H9 (cell line): ENCODE measurements at regions not wholly inside any gene's neighbourhood (a gene's known extent, or its start where the extent isn't known, plus 50 kb on each side); places are given as distances from the start of the nearest gene placed in this dataset.

Experiments used
- DNase-seq: peaks from one replicate; pipeline ENCODE4 v3.0.0-alpha.2; 2017
- H2AFZ ChIP-seq: one replicate; pipeline ENCODE4 v1.6.1; 2013; ENCODE audit warnings: mild to moderate bottlenecking, low read length, control low read depth, moderate library complexity
- H2AK5ac ChIP-seq: 2 replicates; pipeline ENCODE4 v1.6.1; 2013; ENCODE audit warnings: low read length, control low read depth, mixed read lengths; ENCODE audit not compliant: insufficient read length
- H2BK120ac ChIP-seq: one replicate; pipeline ENCODE4 v1.6.1; 2013; ENCODE audit warnings: low read depth, mild to moderate bottlenecking, low read length, control low read depth, inconsistent platforms; ENCODE audit not compliant: poor library complexity, severe bottlenecking
- H2BK12ac ChIP-seq: 2 replicates; pipeline ENCODE4 v1.6.1; 2013; ENCODE audit warnings: low read length, control low read depth, mixed read lengths, low read depth; ENCODE audit not compliant: insufficient read length
- H2BK15ac ChIP-seq: 2 replicates; pipeline ENCODE4 v1.6.1; 2013; ENCODE audit warnings: low read depth, low read length, control low read depth
- H2BK20ac ChIP-seq: one replicate; pipeline ENCODE4 v1.6.1; 2013; ENCODE audit warnings: low read depth, mild to moderate bottlenecking, low read length, control low read depth, inconsistent platforms; ENCODE audit not compliant: poor library complexity, severe bottlenecking
- H2BK5ac ChIP-seq: 2 replicates; pipeline ENCODE4 v1.6.1; 2013; ENCODE audit warnings: low read length, control low read depth, mixed read lengths; ENCODE audit not compliant: insufficient read length
- H3K14ac ChIP-seq: 2 replicates; pipeline ENCODE4 v1.6.1; 2013; ENCODE audit warnings: low read length, control low read depth; ENCODE audit not compliant: insufficient read depth
- H3K18ac ChIP-seq: 2 replicates; pipeline ENCODE4 v1.6.1; 2013; ENCODE audit warnings: low read depth, mild to moderate bottlenecking, mixed read lengths, low read length, control low read depth; ENCODE audit not compliant: insufficient read length
- H3K23ac ChIP-seq: 2 replicates; pipeline ENCODE4 v1.6.1; 2013; ENCODE audit warnings: low read length, control low read depth, mixed read lengths, low read depth; ENCODE audit not compliant: insufficient read length
- H3K23me2 ChIP-seq: 2 replicates; pipeline ENCODE4 v1.6.1; 2013; ENCODE audit warnings: low read depth, mild to moderate bottlenecking, mixed read lengths, low read length, control low read depth; ENCODE audit not compliant: insufficient read length, poor library complexity, severe bottlenecking
- H3K27ac ChIP-seq: 2 replicates; pipeline ENCODE4 v1.5.1; 2013; ENCODE audit warnings: low read length, control low read depth, mixed read lengths, low read depth; ENCODE audit not compliant: insufficient read length
- H3K27me3 ChIP-seq: 2 replicates; pipeline ENCODE4 v1.6.1; 2013; ENCODE audit warnings: low read length, control low read depth, inconsistent platforms; ENCODE audit not compliant: insufficient read depth
- H3K4ac ChIP-seq: 2 replicates; pipeline ENCODE4 v1.6.1; 2013; ENCODE audit warnings: low read depth, mild to moderate bottlenecking, control low read depth, inconsistent platforms, low read length, moderate library complexity
- H3K4me1 ChIP-seq: 2 replicates; pipeline ENCODE4 v1.6.1; 2013; ENCODE audit warnings: low read length, control low read depth, inconsistent platforms; ENCODE audit not compliant: insufficient read depth
- H3K4me2 ChIP-seq: 2 replicates; pipeline ENCODE4 v1.6.1; 2013; ENCODE audit warnings: low read length, control low read depth, mixed read lengths; ENCODE audit not compliant: insufficient read length, insufficient read depth
- H3K56ac ChIP-seq: 2 replicates; pipeline ENCODE4 v1.6.1; 2013; ENCODE audit warnings: low read depth, mild to moderate bottlenecking, mixed read lengths, low read length, control low read depth; ENCODE audit not compliant: insufficient read length
- H3K79me1 ChIP-seq: 2 replicates; pipeline ENCODE4 v1.6.1; 2013; ENCODE audit warnings: low read depth, mild to moderate bottlenecking, moderate library complexity, low read length, control low read depth, inconsistent platforms; ENCODE audit not compliant: insufficient read depth, poor library complexity, severe bottlenecking
- H3K79me2 ChIP-seq: 2 replicates; pipeline ENCODE4 v1.6.1; 2013; ENCODE audit warnings: low read length, control low read depth, inconsistent platforms; ENCODE audit not compliant: insufficient read depth
- H3K9ac ChIP-seq: 2 replicates; pipeline ENCODE4 v1.6.1; 2013; ENCODE audit warnings: low read length, control low read depth, mixed read lengths; ENCODE audit not compliant: insufficient read length; ENCODE audit errors: extremely low read depth
- H3K9me3 ChIP-seq: one replicate; pipeline ENCODE4 v1.6.1; 2013; ENCODE audit warnings: low read depth, low read length, inconsistent platforms; ENCODE audit not compliant: control insufficient read depth
- H3T11ph ChIP-seq: one replicate; pipeline ENCODE4 v1.6.1; 2013; ENCODE audit warnings: mild to moderate bottlenecking, low read length, control low read depth, inconsistent platforms
- H4K20me1 ChIP-seq: one replicate; pipeline ENCODE4 v1.6.1; 2013; ENCODE audit not compliant: control insufficient read depth, insufficient read length, insufficient read depth
- H4K5ac ChIP-seq: 2 replicates; pipeline ENCODE4 v1.6.1; 2013; ENCODE audit warnings: low read depth, mild to moderate bottlenecking, mixed read lengths, low read length, control low read depth; ENCODE audit not compliant: insufficient read length
- H4K8ac ChIP-seq: replicated peaks from 2 replicates; pipeline ENCODE4 v1.6.1; 2013; ENCODE audit warnings: low read length, control low read depth, mixed read lengths, low read depth; ENCODE audit not compliant: insufficient read length
- H4K91ac ChIP-seq: 2 replicates; pipeline ENCODE4 v1.6.1; 2013; ENCODE audit warnings: low read depth, mild to moderate bottlenecking, moderate library complexity, mixed read lengths, low read length, control low read depth; ENCODE audit not compliant: insufficient read length
- H3K27ac Mint-ChIP-seq, 3 experiments: 2 replicates in 2 of 3; 3 replicates in 1 of 3; pipeline ENCODE4 v1.8.0; 2020 to 2021; ENCODE audit warnings: mixed read lengths in 3 of 3, mild to moderate bottlenecking in 1 of 3, moderate library complexity in 1 of 3
- H3K27me3 Mint-ChIP-seq: 2 replicates; pipeline ENCODE4 v1.8.0; 2021; ENCODE audit warnings: low read depth, mild to moderate bottlenecking, moderate library complexity, mixed read lengths
- H3K36me3 Mint-ChIP-seq, 3 experiments: 2 replicates in 2 of 3; 3 replicates in 1 of 3; pipeline ENCODE4 v1.8.0; 2020 to 2021; ENCODE audit warnings: low read depth in 3 of 3, mixed read lengths in 3 of 3; ENCODE audit not compliant: insufficient read depth in 1 of 3
- H3K4me1 Mint-ChIP-seq, 2 experiments: 2 replicates each; pipeline ENCODE4 v1.8.0; 2020; ENCODE audit warnings: mixed read lengths in 2 of 2
- H3K4me3 Mint-ChIP-seq, 2 experiments: 2 replicates in 1 of 2; 3 replicates in 1 of 2; pipeline ENCODE4 v1.8.0; 2020 to 2021; ENCODE audit warnings: mild to moderate bottlenecking in 2 of 2, mixed read lengths in 2 of 2, moderate library complexity in 1 of 2
- H3K9me3 Mint-ChIP-seq, 2 experiments: 2 replicates in 1 of 2; 3 replicates in 1 of 2; pipeline ENCODE4 v1.8.0; 2020; ENCODE audit warnings: mild to moderate bottlenecking in 2 of 2, mixed read lengths in 2 of 2, moderate library complexity in 1 of 2
- CTCF ChIP-seq: fragments of 200-600 bp; sonication (generic); conservative IDR thresholded peaks from 3 replicates; pipeline ENCODE4 v1.8.0; 2021; ENCODE audit warnings: antibody characterized with exemption, mild to moderate bottlenecking
- WGBS: extraction: QIAGEN DNeasy Blood & Tissue Kit; methylation state at CpG from one replicate; pipeline ENCODE4 v1.1.7; 2013; ENCODE audit warnings: missing lambda C conversion rate, low lambda C conversion rate, mixed read lengths; ENCODE audit not compliant: insufficient read length; ENCODE audit errors: extremely low coverage; 5-methylcytosine and 5-hydroxymethylcytosine counted together

- peaks cover 25% of the 10 kb centered on the region for H3K27me3 Mint-ChIP-seq
- H3K23ac ChIP-seq = no peak overlapping the region
- H3T11ph ChIP-seq = no peak overlapping the region
- no CpG with 5 or more reads among the region's 1 CpG for WGBS
- H4K5ac ChIP-seq = no peak overlapping the region
- no peak overlapping the region for H2AK5ac ChIP-seq
- H2BK12ac ChIP-seq = no peak overlapping the region
- no peaks in the 10 kb centered on the region for H3K79me1 ChIP-seq
- H3K36me3 Mint-ChIP-seq = peaks cover 6 to 16% (median 7%) of the 10 kb centered on the region in 3 experiments; a peak in 6 of 7 replicates
- H3K4me1 ChIP-seq = no peaks in the 10 kb centered on the region
- no peak overlapping the region for H3K4me2 ChIP-seq
- no peaks in the 10 kb centered on the region for H3K79me2 ChIP-seq
- no peak overlapping the region for H2BK120ac ChIP-seq
- H3K27ac ChIP-seq = no peak overlapping the region
- H3K18ac ChIP-seq = no peak overlapping the region
- DNase-seq = no peak
- H3K27me3 ChIP-seq = no peaks in the 10 kb centered on the region
- no peak overlapping the region for H2BK5ac ChIP-seq
- no peak overlapping the region for H2BK20ac ChIP-seq
- H3K9me3 Mint-ChIP-seq = peaks cover 16 to 18% of the 10 kb centered on the region in 2 experiments
- no peak overlapping the region for H3K56ac ChIP-seq
- H3K4ac ChIP-seq = no peak overlapping the region
- H3K14ac ChIP-seq = no peak overlapping the region
- no peak overlapping the region for H4K8ac ChIP-seq
- no peak overlapping the region for H3K4me3 Mint-ChIP-seq
- H3K23me2 ChIP-seq = no peaks in the 10 kb centered on the region
- peaks cover 18 to 21% of the 10 kb centered on the region in 2 experiments for H3K4me1 Mint-ChIP-seq
- no peak overlapping the region for H3K9ac ChIP-seq
- H3K27ac Mint-ChIP-seq = no peak overlapping the region
- no peak overlapping the region for H4K91ac ChIP-seq
- no peaks in the 10 kb centered on the region for H3K9me3 ChIP-seq
- no peaks in the 10 kb centered on the region for H4K20me1 ChIP-seq
- no peak overlapping the region for H2AFZ ChIP-seq
- no peak for TF ChIP-seq CTCF
- H2BK15ac ChIP-seq = no peak overlapping the region
Measured at GRCh38 chr10:30518907-30519306, 84.9 kb downstream of the MAP3K8 start.
